ENCODE measurements at regions not wholly inside any gene's neighbourhood (a gene's known extent, or its start where the extent isn't known, plus 50 kb on each side); places are given as distances from the start of the nearest gene placed in this dataset.

DNA sequence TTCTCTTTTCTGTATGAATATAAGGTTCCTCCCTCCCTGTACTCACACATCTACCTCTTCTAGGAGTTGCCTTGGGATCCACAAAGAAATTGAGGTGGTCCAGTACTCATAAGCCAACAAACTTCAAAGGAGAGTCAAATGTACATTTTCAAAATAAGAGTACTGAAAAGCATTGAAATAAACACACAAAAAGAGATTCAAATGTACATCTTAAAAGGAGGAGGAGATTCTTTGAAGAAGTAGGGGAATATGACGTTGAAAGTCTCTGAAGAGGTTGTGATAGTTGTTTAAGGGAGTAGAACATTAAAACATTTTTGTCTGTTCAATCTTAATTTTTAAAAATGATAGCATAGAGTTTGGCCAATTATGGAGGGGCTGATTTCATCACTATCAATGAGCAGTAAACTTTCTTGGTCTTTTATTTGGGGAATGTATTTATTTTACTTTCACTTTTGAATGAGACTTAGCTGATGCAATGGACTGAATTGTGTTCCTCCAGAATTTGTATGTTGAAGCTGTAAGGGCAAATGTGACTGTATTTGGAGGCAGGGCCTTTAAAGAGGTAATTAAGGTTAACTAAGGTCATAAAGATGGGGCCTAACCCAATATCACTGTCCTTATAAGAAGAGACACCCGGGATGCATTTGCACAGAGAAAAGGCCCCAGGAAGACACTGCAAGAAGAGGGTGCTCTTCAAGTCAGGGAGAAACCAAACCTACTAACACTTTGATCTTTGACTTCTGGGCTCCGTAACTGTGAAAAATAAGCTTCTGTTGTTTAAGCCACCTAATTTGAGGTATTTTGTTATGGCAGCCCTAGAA, 226.3 kb upstream of the PGRMC2 start:
- peaks cover 10 to 21% (median 15%) of the 10 kb centered on the region in 3 donors for H3K4me1 Mint-ChIP-seq
- no peak for DNase-seq
- H3K36me3 Mint-ChIP-seq: peaks cover 0 to 9% (median 0%) of the 10 kb centered on the region in 3 donors
- H3K9me3 ChIP-seq (ENCODE audit: low read length): no peaks in the 10 kb centered on the region
- POLR2A ChIA-PET: no interaction called here
- no peaks in the 10 kb centered on the region for H3K27me3 ChIP-seq (ENCODE audit: insufficient read depth, low read length, poor library complexity, severe bottlenecking)
- no peaks in the 10 kb centered on the region for H3K36me3 ChIP-seq (ENCODE audit: insufficient read depth, low read length)
- H3K9me3 Mint-ChIP-seq: no peaks in the 10 kb centered on the region
- H3K27ac Mint-ChIP-seq: peak overlapping the region in 6 of 8 donors; percentile 4 to 76 (median 58)
- CTCF ChIA-PET: no interaction called here
- H3K4me3 ChIP-seq (ENCODE audit: low read length): peak overlapping the region; percentile 19
- peak overlapping the region; percentile 28 for H3K27ac ChIP-seq (ENCODE audit: low read depth, low read length)
- H3K4me3 Mint-ChIP-seq: peak overlapping the region; percentile 24 to 67 (median 49)
- no peaks in the 10 kb centered on the region for H3K4me1 ChIP-seq (ENCODE audit: insufficient read depth, low read length)
- no peaks in the 10 kb centered on the region for H3K27me3 Mint-ChIP-seq

DNA sequence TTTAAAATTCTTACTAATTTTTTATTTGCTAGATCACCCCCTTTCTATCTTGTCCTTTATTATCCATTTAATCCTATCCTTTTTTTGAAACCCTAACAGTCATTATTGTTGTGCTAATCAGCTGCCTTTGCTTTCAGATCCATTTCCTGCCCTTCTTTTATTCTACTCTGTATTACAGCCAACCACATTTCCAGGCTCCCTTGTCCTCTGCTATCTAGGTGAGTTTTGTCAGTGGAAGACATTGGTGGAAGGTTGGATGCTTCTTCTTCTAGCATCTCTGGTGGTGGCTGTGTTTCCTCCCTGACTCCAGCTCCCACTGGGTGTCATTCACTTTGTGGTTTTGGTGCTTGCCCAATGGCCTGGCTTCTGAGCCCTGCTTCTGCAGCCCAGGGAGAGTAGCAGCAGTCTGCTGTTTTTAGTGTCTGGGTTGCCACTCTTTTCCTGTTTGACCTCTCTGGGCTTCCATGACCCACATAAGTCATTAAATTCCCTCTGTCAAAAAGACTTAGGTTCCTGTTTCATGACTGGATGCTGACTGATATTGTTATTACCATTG, 225.2 kb upstream of the PGRMC2 start:
- no peak overlapping the region for H3K27ac Mint-ChIP-seq
- CTCF ChIA-PET: no interaction called here

DNA sequence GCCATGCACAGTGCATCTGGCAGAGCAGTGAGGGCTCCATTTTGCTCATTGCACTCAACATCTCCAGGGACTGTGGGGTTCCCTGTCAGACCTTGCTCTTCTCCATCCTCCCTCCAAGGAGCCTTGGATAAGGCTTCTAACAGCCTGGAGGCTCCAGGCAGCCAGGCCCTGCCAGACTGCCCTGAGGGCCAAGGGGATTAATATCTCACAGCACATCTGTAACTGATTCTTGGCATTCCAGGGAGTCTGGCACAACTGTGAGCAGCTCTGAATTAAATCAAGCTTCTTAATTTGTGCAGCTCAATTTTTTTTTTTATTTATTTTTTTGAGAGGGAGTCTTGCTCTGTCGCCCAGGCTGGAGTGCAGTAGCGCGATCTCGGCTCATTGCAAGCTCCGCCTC, 224.5 kb upstream of the PGRMC2 start:
- no peak overlapping the region for H3K27ac ChIP-seq (ENCODE audit: low read depth, low read length)
- Mint-ChIP-seq H3K27me3 (no peaks in the 10 kb centered on the region), H3K4me1 (peaks cover 10 to 21% (median 15%) of the 10 kb centered on the region in 3 donors), H3K36me3 (peaks cover 0 to 10% (median 0%) of the 10 kb centered on the region in 3 donors), H3K27ac (no peak overlapping the region), H3K4me3 (no peak overlapping the region), H3K9me3 (no peaks in the 10 kb centered on the region)
- H3K4me1 ChIP-seq (ENCODE audit: insufficient read depth, low read length): no peaks in the 10 kb centered on the region
- H3K4me3 ChIP-seq (ENCODE audit: low read length): no peak overlapping the region
- no peaks in the 10 kb centered on the region for H3K27me3 ChIP-seq (ENCODE audit: insufficient read depth, low read length, poor library complexity, severe bottlenecking)
- no peaks in the 10 kb centered on the region for H3K9me3 ChIP-seq (ENCODE audit: low read length)
- H3K36me3 ChIP-seq (ENCODE audit: insufficient read depth, low read length): no peaks in the 10 kb centered on the region
- CTCF ChIA-PET: no interaction called here
- no peak for DNase-seq
- POLR2A ChIA-PET: no interaction called here

More for the DNA sequence above, 225.2 kb upstream of the PGRMC2 start:
- H3K36me3 Mint-ChIP-seq: peaks cover 0 to 9% (median 0%) of the 10 kb centered on the region in 3 donors
- POLR2A ChIA-PET: no interaction called here
- no peak for DNase-seq
- Histone ChIP-seq H3K4me1 (ENCODE audit: insufficient read depth, low read length) (no peaks in the 10 kb centered on the region), H3K27me3 (ENCODE audit: insufficient read depth, low read length, poor library complexity, severe bottlenecking) (no peaks in the 10 kb centered on the region), H3K9me3 (ENCODE audit: low read length) (no peaks in the 10 kb centered on the region), H3K27ac (ENCODE audit: low read depth, low read length) (no peak overlapping the region), H3K4me3 (ENCODE audit: low read length) (no peak overlapping the region), H3K36me3 (ENCODE audit: insufficient read depth, low read length) (no peaks in the 10 kb centered on the region)
- H3K4me1 Mint-ChIP-seq: peaks cover 10 to 21% (median 15%) of the 10 kb centered on the region in 3 donors
- no peak overlapping the region for H3K4me3 Mint-ChIP-seq
- no peaks in the 10 kb centered on the region for H3K27me3 Mint-ChIP-seq
- no peaks in the 10 kb centered on the region for H3K9me3 Mint-ChIP-seq

DNA sequence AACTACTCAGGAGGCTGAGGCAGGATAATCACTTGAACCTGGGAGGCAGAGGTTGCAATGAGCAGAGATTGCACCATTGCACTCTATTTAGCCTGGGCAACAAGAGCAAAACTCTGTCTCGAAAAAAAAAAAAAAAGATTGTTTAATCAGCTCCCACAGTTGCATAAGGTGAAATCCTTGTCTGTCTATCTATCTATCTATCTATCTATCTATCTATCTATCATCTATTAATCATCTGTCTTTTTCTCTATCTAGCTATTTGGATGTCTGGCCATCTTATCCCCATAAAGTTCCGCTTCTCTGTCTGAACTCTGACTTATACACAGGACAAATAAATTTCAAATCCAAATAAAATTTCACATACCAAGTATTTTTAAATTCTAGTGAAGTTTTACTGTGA, 223.2 kb upstream of the PGRMC2 start:
- H3K4me3 ChIP-seq (ENCODE audit: low read length): no peak overlapping the region
- CTCF ChIA-PET: no interaction called here
- H3K27ac ChIP-seq (ENCODE audit: low read depth, low read length): no peak overlapping the region
- H3K36me3 Mint-ChIP-seq: peaks cover 0 to 12% (median 0%) of the 10 kb centered on the region in 3 donors
- H3K36me3 ChIP-seq (ENCODE audit: insufficient read depth, low read length): no peaks in the 10 kb centered on the region
- H3K4me1 ChIP-seq (ENCODE audit: insufficient read depth, low read length): no peaks in the 10 kb centered on the region
- H3K27me3 Mint-ChIP-seq: no peaks in the 10 kb centered on the region
- POLR2A ChIA-PET: no interaction called here
- H3K27ac Mint-ChIP-seq: no peak overlapping the region
- no peaks in the 10 kb centered on the region for H3K9me3 Mint-ChIP-seq
- H3K4me1 Mint-ChIP-seq: peaks cover 10 to 21% (median 15%) of the 10 kb centered on the region in 3 donors
- H3K27me3 ChIP-seq (ENCODE audit: insufficient read depth, low read length, poor library complexity, severe bottlenecking): no peaks in the 10 kb centered on the region
- DNase-seq: no peak
- no peaks in the 10 kb centered on the region for H3K9me3 ChIP-seq (ENCODE audit: low read length)
- no peak overlapping the region for H3K4me3 Mint-ChIP-seq

DNA sequence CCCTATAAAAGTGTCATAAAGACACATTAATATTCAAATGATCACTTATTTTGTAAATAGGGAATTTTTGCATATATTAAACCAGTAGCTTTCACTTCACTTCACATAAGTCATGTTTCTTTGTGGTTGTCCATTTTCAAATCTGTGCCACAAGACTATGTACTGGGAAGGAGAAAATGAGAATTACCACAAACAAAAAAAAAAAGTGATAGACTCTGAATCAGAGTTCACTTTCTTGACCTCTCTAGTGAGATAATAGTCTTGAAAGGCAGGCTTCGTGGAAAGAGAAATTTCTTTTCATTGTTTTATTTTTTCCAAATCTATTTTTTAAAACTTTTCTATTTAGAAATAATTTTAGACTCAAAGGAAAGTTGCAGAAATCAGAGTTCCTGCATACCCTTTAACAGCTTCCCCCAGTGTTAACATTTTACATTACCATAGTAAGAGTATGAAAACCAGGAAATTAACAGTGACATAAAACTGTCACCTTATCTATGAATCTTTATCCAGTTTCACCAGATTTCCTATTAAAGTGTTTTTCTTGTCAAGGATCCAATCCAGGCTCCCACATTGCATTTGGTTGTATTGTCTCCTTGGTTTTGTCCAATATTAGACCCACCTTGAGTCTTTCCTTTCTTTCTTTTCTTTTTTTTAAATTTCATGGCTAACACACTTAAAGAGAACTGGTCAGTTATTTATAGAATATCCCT, 215.4 kb upstream of the PGRMC2 start:
- H3K9me3 ChIP-seq (ENCODE audit: low read length): no peaks in the 10 kb centered on the region
- Mint-ChIP-seq H3K4me1 (no peaks in the 10 kb centered on the region), H3K36me3 (peaks cover 0 to 12% (median 0%) of the 10 kb centered on the region in 3 donors), H3K4me3 (no peak overlapping the region), H3K9me3 (peaks cover under 1 to 6% (median 3%) of the 10 kb centered on the region in 5 donors), H3K27ac (no peak overlapping the region), H3K27me3 (peaks cover 0 to 6% of the 10 kb centered on the region in 2 donors)
- no peaks in the 10 kb centered on the region for H3K4me1 ChIP-seq (ENCODE audit: insufficient read depth, low read length)
- no peak overlapping the region for H3K27ac ChIP-seq (ENCODE audit: low read depth, low read length)
- no peaks in the 10 kb centered on the region for H3K36me3 ChIP-seq (ENCODE audit: insufficient read depth, low read length)
- no peak overlapping the region for H3K4me3 ChIP-seq (ENCODE audit: low read length)
- no peak for DNase-seq
- POLR2A ChIA-PET: no interaction called here
- H3K27me3 ChIP-seq (ENCODE audit: insufficient read depth, low read length, poor library complexity, severe bottlenecking): no peaks in the 10 kb centered on the region
- CTCF ChIA-PET: no interaction called here

DNA sequence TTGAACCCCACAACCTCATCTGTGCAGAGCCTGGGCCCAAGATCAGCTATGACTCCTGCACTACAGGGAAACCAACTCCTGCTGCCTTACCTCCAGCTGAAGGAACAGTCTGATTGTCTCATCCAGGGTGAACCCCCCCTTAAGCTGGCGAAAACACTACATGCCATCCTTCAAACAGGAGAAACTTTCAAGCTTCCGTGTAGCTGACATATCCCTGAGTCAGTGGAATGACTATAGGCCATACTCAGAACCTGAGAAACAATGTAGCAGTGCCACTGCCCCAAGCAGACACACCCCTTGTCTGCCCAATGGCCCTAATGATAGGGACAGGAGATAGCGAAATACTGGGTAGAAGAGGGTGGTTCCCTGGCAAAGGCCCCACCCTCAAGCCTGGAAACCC, 213.6 kb upstream of the PGRMC2 start:
- Histone ChIP-seq H3K36me3 (ENCODE audit: insufficient read depth, low read length) (no peaks in the 10 kb centered on the region), H3K4me1 (ENCODE audit: insufficient read depth, low read length) (no peaks in the 10 kb centered on the region), H3K27me3 (ENCODE audit: insufficient read depth, low read length, poor library complexity, severe bottlenecking) (no peaks in the 10 kb centered on the region), H3K9me3 (ENCODE audit: low read length) (no peaks in the 10 kb centered on the region), H3K4me3 (ENCODE audit: low read length) (no peak overlapping the region), H3K27ac (ENCODE audit: low read depth, low read length) (no peak overlapping the region)
- Mint-ChIP-seq H3K27me3 (peaks cover 0 to 6% of the 10 kb centered on the region in 2 donors), H3K4me3 (no peak overlapping the region), H3K4me1 (no peaks in the 10 kb centered on the region), H3K36me3 (peaks cover 0 to 14% (median 0%) of the 10 kb centered on the region in 3 donors), H3K9me3 (peaks cover 10 to 18% (median 13%) of the 10 kb centered on the region in 5 donors), H3K27ac (no peak overlapping the region)
- CTCF ChIA-PET: no interaction called here
- DNase-seq: no peak
- POLR2A ChIA-PET: no interaction called here

DNA sequence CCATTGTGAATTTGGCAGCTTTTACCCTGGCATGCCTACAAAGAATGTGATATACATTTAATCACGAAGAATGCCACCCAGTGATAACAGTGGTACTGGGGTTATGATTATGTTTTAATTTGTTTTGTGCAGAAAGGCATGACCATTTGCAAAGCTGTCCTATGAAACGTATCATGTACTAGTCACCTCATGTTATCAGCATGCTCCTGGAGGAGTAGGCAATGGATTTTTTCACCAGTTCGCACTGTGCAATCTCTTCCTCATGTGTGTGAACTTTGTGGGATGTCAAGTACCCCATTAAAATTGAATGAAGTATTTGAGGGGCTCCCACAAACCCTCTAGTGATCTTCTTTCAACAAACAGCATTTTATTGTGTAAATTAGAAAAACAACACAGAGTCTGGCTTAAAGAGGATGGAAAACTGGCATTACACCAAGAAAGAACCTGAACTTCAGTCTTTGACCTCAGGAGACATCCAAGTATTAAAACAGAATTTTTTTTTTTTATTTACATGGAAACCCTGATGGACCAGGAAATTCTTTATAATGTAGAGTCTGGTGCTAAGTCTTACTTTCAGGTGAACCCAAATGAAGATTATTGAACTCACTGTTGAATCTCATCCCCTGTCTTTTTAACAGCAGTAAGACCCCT, 200.6 kb upstream of the PGRMC2 start:
- no peak overlapping the region for H3K4me3 ChIP-seq (ENCODE audit: low read length)
- H3K27ac Mint-ChIP-seq: no peak overlapping the region
- no peak for DNase-seq
- peaks cover 7 to 8% of the 10 kb centered on the region in 2 donors for H3K27me3 Mint-ChIP-seq
- no peaks in the 10 kb centered on the region for H3K27me3 ChIP-seq (ENCODE audit: insufficient read depth, low read length, poor library complexity, severe bottlenecking)
- H3K9me3 Mint-ChIP-seq: peaks cover 0 to 5% (median 3%) of the 10 kb centered on the region in 5 donors
- ChIA-PET POLR2A (no interaction called here), CTCF (no interaction called here)
- H3K4me3 Mint-ChIP-seq: no peak overlapping the region
- no peaks in the 10 kb centered on the region for H3K4me1 ChIP-seq (ENCODE audit: insufficient read depth, low read length)
- no peaks in the 10 kb centered on the region for H3K9me3 ChIP-seq (ENCODE audit: low read length)
- H3K27ac ChIP-seq (ENCODE audit: low read depth, low read length): no peak overlapping the region
- H3K36me3 Mint-ChIP-seq: peaks cover 0 to 8% (median 2%) of the 10 kb centered on the region in 3 donors
- H3K36me3 ChIP-seq (ENCODE audit: insufficient read depth, low read length): no peaks in the 10 kb centered on the region
- H3K4me1 Mint-ChIP-seq: no peaks in the 10 kb centered on the region

DNA sequence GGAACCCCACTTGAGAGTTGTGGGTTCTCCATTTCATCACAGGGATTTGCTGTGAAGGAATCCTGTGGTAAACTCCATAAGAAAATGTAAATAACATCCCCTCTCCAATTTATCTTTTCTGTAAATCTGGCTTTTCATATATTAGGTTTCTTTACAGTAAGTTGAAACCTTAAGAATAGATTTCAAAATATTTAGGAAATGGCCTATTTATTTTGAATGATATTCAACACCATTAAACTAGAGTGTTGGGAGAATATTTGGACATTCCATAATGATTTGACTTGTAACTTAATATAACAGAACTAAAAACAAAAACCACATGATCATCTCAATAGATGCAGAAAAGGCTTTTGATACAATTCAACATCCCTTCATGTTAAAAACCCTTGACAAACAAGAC, 197.3 kb upstream of the PGRMC2 start:
- Histone ChIP-seq H3K9me3 (ENCODE audit: low read length) (no peaks in the 10 kb centered on the region), H3K4me3 (ENCODE audit: low read length) (no peak overlapping the region), H3K36me3 (ENCODE audit: insufficient read depth, low read length) (no peaks in the 10 kb centered on the region), H3K4me1 (ENCODE audit: insufficient read depth, low read length) (no peaks in the 10 kb centered on the region), H3K27me3 (ENCODE audit: insufficient read depth, low read length, poor library complexity, severe bottlenecking) (no peaks in the 10 kb centered on the region), H3K27ac (ENCODE audit: low read depth, low read length) (no peak overlapping the region)
- Mint-ChIP-seq H3K9me3 (peaks cover 0 to 4% (median 0%) of the 10 kb centered on the region in 5 donors), H3K36me3 (peaks cover 0 to 7% (median 2%) of the 10 kb centered on the region in 3 donors), H3K27ac (no peak overlapping the region), H3K4me3 (no peak overlapping the region), H3K27me3 (peaks cover 8 to 9% of the 10 kb centered on the region in 2 donors), H3K4me1 (no peaks in the 10 kb centered on the region)
- ChIA-PET CTCF (no interaction called here), POLR2A (no interaction called here)
- no peak for DNase-seq
